Transverse colon (tissue), 4 donors: ENCODE measurements at regions not wholly inside any gene's neighbourhood (a gene's known extent, or its start where the extent isn't known, plus 50 kb on each side); places are given as distances from the start of the nearest gene placed in this dataset.

Experiments
- DNase-seq: peaks from one replicate; pipeline ENCODE4 v3.0.0-alpha.2; 2019
- H3K27ac ChIP-seq, 4 donors: fragments of 200-600 bp; sonication (generic); 2 replicates each; pipeline ENCODE4 v1.5.1; 2016 to 2018; ENCODE audit warnings: inconsistent platforms in 4 of 4
- H3K27me3 ChIP-seq: fragments of 200-600 bp; sonication (generic); 2 replicates; pipeline ENCODE4 v1.5.1; 2017; ENCODE audit warnings: inconsistent platforms
- H3K36me3 ChIP-seq, 4 donors: fragments of 200-600 bp; sonication (generic); 2 replicates each; pipeline ENCODE4 v1.5.1; 2017 to 2019; ENCODE audit warnings: inconsistent platforms in 4 of 4
- H3K4me1 ChIP-seq, 4 donors: fragments of 200-600 bp; sonication (generic); 2 replicates each; pipeline ENCODE4 v1.5.1; 2017 to 2020; ENCODE audit warnings: inconsistent platforms in 4 of 4
- H3K4me3 ChIP-seq, 4 donors: fragments of 200-600 bp; sonication (generic); 1 replicate in 1 of 4; 2 replicates in 3 of 4; pipeline versions ENCODE4 v1.5.1 to v1.6.1; 2017 to 2019; ENCODE audit warnings: inconsistent platforms in 4 of 4
- H3K9me3 ChIP-seq, 2 donors: fragments of 200-600 bp; sonication (generic); 2 replicates each; pipeline ENCODE4 v1.5.1; 2017 to 2019; ENCODE audit warnings: inconsistent platforms in 2 of 2
- CTCF ChIP-seq, 5 experiments: fragments of 200-600 bp in 3 of 5; fragments of 450-650 bp in 2 of 5; sonication (generic) in 3 of 5; IDR thresholded peaks; 1 replicate in 2 of 5; 2 replicates in 3 of 5; pipeline ENCODE4 v1.5.1; 2016 to 2017; ENCODE audit warnings: antibody characterized with exemption in 5 of 5, inconsistent platforms in 3 of 5, mild to moderate bottlenecking in 2 of 5, moderate library complexity in 1 of 5
- EP300 ChIP-seq: sonication (generic); formaldehyde crosslinking; IDR thresholded peaks from one replicate; pipeline ENCODE4 v1.6.1; 2017; ENCODE audit warnings: antibody characterized with exemption, low read depth
- POLR2A ChIP-seq: fragments of 450-650 bp; IDR thresholded peaks from one replicate; pipeline ENCODE4 v1.6.1; 2016; ENCODE audit warnings: antibody characterized with exemption, mild to moderate bottlenecking, moderate library complexity
- POLR2AphosphoS5 ChIP-seq, 3 donors: sonication (generic); formaldehyde crosslinking; IDR thresholded peaks; one replicate each; pipeline ENCODE4 v1.6.1; 2016; ENCODE audit warnings: antibody characterized with exemption in 3 of 3
- WGBS, 2 donors: methylation state at CpG; one replicate each; pipeline ENCODE4 v1.1.5; 2018; ENCODE audit warnings: low coverage in 1 of 2; 5-methylcytosine and 5-hydroxymethylcytosine counted together
- in situ Hi-C, 4 donors: fragments of 200-750 bp; cut with MboI; loops; one replicate each; pipeline versions ENCODE4 v1.15.0 to v1.15.1; 2017; ENCODE audit warnings: low sequenced_read_pairs in 3 of 4, low pct_ligation_motif_present in 1 of 4, low pct_unique_long_range_greater_than_20kb in 1 of 4
- intact Hi-C: fragments of 100-400 bp; cut with DNase I; formaldehyde crosslinking; loops from one replicate; pipeline ENCODE4 v1.15.1; 2023; ENCODE audit warnings: low total_unique reads

GRCh38 chr3:103851793-103852192 is 1417.0 kb downstream of the ZPLD1 start:
- in situ Hi-C loops (no loop called here), intact Hi-C loops (no loop called here)
- Histone ChIP-seq H3K27ac (no peak overlapping the region), H3K9me3 (no peaks in the 10 kb centered on the region), H3K4me3 (no peak overlapping the region), H3K4me1 (no peaks in the 10 kb centered on the region), H3K36me3 (no peaks in the 10 kb centered on the region), H3K27me3 (no peaks in the 10 kb centered on the region)
- TF ChIP-seq CTCF (IDR thresholded peaks at IDR 0.05) (no peak), POLR2A (no peak), POLR2AphosphoS5 (IDR thresholded peaks at IDR 0.05) (no peak), EP300 (no peak)
- DNase-seq: no peak

- H3K27ac ChIP-seq: no peak overlapping the region
- no peak overlapping the region for H3K4me3 ChIP-seq
- no peak for TF ChIP-seq POLR2A
- no peak for TF ChIP-seq POLR2AphosphoS5 (IDR thresholded peaks at IDR 0.05)
- TF ChIP-seq CTCF (IDR thresholded peaks at IDR 0.05): no peak
- TF ChIP-seq EP300: no peak
- H3K27me3 ChIP-seq: no peaks in the 10 kb centered on the region
- intact Hi-C loops: no loop called here
- H3K36me3 ChIP-seq: no peaks in the 10 kb centered on the region
- DNase-seq: no peak
- in situ Hi-C loops: no loop called here
- no peaks in the 10 kb centered on the region for H3K9me3 ChIP-seq
- H3K4me1 ChIP-seq: no peaks in the 10 kb centered on the region
Measured at GRCh38 chr3:103862415-103862814, 1427.6 kb downstream of the ZPLD1 start.

GRCh38 chr3:103863381-103863780 is 1428.6 kb downstream of the ZPLD1 start:
- 70 to 80% methylated on average over 2 to 3 of the region's 3 CpGs for WGBS, 2 donors
- TF ChIP-seq CTCF (IDR thresholded peaks at IDR 0.05) (no peak), POLR2AphosphoS5 (IDR thresholded peaks at IDR 0.05) (no peak), POLR2A (no peak), EP300 (no peak)
- no peak overlapping the region for H3K4me3 ChIP-seq

GRCh38 chr3:103866113-103866512 is 1431.3 kb downstream of the ZPLD1 start:
- Histone ChIP-seq H3K9me3 (no peaks in the 10 kb centered on the region), H3K36me3 (no peaks in the 10 kb centered on the region), H3K27me3 (no peaks in the 10 kb centered on the region), H3K4me3 (no peak overlapping the region), H3K4me1 (no peaks in the 10 kb centered on the region), H3K27ac (no peak overlapping the region)
- no peak for TF ChIP-seq CTCF (IDR thresholded peaks at IDR 0.05)
- TF ChIP-seq EP300: no peak
- no peak for TF ChIP-seq POLR2AphosphoS5 (IDR thresholded peaks at IDR 0.05)
- TF ChIP-seq POLR2A: no peak
- whole genome bisulfite sequencing, 2 donors: 67 to 74% methylated on average over 3 of the region's 3 CpGs
- no peak for DNase-seq
- in situ Hi-C loops: no loop called here
- intact Hi-C loops: no loop called here

More at GRCh38 chr3:103863381-103863780, 1428.6 kb downstream of the ZPLD1 start:
- Histone ChIP-seq H3K4me1 (no peaks in the 10 kb centered on the region), H3K36me3 (no peaks in the 10 kb centered on the region), H3K9me3 (no peaks in the 10 kb centered on the region), H3K27ac (no peak overlapping the region), H3K27me3 (no peaks in the 10 kb centered on the region)
- in situ Hi-C loops (no loop called here), intact Hi-C loops (no loop called here)
- no peak for DNase-seq
